Thyroid gland (tissue), 4 donors: ENCODE measurements at regions not wholly inside any gene's neighbourhood (a gene's known extent, or its start where the extent isn't known, plus 50 kb on each side); places are given as distances from the start of the nearest gene placed in this dataset.

Experiments used
- DNase-seq, 2 donors: peaks; one replicate each; pipeline ENCODE4 v3.0.0-alpha.2; 2019
- H3K27ac ChIP-seq, 3 donors: fragments of 200-600 bp; sonication (generic); 1 replicate in 2 of 3; 2 replicates in 1 of 3; pipeline ENCODE4 v1.5.1; 2016 to 2019; ENCODE audit warnings: mild to moderate bottlenecking in 1 of 3, moderate library complexity in 1 of 3
- H3K27me3 ChIP-seq: fragments of 200-600 bp; sonication (generic); one replicate; pipeline ENCODE4 v1.5.1; 2019
- H3K36me3 ChIP-seq, 2 donors: fragments of 200-600 bp; sonication (generic); one replicate each; pipeline ENCODE4 v1.5.1; 2016 to 2019
- H3K4me1 ChIP-seq, 2 donors: fragments of 200-600 bp; sonication (generic); one replicate each; pipeline ENCODE4 v1.5.1; 2017 to 2019
- H3K4me3 ChIP-seq, 3 donors: fragments of 200-600 bp; sonication (generic); replicated peaks in 1 of 3; 1 replicate in 2 of 3; 2 replicates in 1 of 3; pipeline ENCODE4 v1.5.1; 2016; ENCODE audit warnings: mild to moderate bottlenecking in 1 of 3
- H3K9me3 ChIP-seq: fragments of 200-600 bp; sonication (generic); one replicate; pipeline ENCODE4 v1.5.1; 2017
- POLR2A ChIP-seq, 2 donors: fragments of 450-650 bp; IDR thresholded peaks; one replicate each; pipeline ENCODE4 v1.6.1; 2017; ENCODE audit warnings: antibody characterized with exemption in 2 of 2, mild to moderate bottlenecking in 2 of 2, moderate library complexity in 1 of 2
- WGBS, 2 donors: methylation state at CpG; one replicate each; pipeline ENCODE4 v1.1.5; 2017; 5-methylcytosine and 5-hydroxymethylcytosine counted together
- intact Hi-C: fragments of 100-400 bp; cut with DNase I; formaldehyde crosslinking; loops from one replicate; pipeline ENCODE4 v1.15.1; 2023
- TF ChIP-seq, protein P1 (sequence below), 6 experiments: fragments of 200-600 bp in 3 of 6; fragments of 450-650 bp in 3 of 6; sonication (generic) in 3 of 6; IDR thresholded peaks; one replicate each; pipeline ENCODE4 v1.5.1; 2016 to 2019; ENCODE audit warnings: antibody characterized with exemption in 6 of 6, mild to moderate bottlenecking in 2 of 6, inconsistent platforms in 1 of 6, moderate library complexity in 1 of 6

DNA sequence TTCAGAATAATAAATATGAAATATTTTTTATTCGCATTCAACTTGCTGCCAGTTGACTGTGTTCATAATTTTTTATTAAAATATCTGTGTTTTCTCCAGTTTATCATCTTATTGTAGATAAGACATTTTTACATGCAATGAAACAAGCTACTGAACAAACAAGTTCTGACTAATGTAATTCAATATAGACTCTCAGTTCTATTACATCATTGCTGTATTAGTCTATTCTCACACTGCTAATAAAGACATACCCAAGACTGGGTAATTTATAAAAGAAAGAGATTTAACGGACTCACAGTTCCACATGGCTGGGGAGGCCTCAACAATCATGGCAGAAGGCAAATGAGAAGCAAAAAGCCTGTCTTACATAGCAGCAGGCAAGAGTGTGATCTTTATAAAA is 1357.7 kb upstream of the CITED2 start:
- TF ChIP-seq, protein P1, sequence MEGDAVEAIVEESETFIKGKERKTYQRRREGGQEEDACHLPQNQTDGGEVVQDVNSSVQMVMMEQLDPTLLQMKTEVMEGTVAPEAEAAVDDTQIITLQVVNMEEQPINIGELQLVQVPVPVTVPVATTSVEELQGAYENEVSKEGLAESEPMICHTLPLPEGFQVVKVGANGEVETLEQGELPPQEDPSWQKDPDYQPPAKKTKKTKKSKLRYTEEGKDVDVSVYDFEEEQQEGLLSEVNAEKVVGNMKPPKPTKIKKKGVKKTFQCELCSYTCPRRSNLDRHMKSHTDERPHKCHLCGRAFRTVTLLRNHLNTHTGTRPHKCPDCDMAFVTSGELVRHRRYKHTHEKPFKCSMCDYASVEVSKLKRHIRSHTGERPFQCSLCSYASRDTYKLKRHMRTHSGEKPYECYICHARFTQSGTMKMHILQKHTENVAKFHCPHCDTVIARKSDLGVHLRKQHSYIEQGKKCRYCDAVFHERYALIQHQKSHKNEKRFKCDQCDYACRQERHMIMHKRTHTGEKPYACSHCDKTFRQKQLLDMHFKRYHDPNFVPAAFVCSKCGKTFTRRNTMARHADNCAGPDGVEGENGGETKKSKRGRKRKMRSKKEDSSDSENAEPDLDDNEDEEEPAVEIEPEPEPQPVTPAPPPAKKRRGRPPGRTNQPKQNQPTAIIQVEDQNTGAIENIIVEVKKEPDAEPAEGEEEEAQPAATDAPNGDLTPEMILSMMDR (IDR thresholded peaks at IDR 0.05) = no peak
- no peak for TF ChIP-seq POLR2A (IDR thresholded peaks at IDR 0.05)
- no peaks in the 10 kb centered on the region for H3K27me3 ChIP-seq
- no peak overlapping the region for H3K27ac ChIP-seq
- no peaks in the 10 kb centered on the region for H3K9me3 ChIP-seq
- no peak for DNase-seq
- no peaks in the 10 kb centered on the region for H3K36me3 ChIP-seq
- 90 to 94% methylated on average over 2 of the region's 2 CpGs for WGBS, 2 donors
- H3K4me3 ChIP-seq = no peak overlapping the region
- intact Hi-C loops = no loop called here
- H3K4me1 ChIP-seq = no peaks in the 10 kb centered on the region

GRCh38 chr6:140731741-140732140 is 1357.3 kb upstream of the CITED2 start:
- H3K36me3 ChIP-seq = no peaks in the 10 kb centered on the region
- no peak for TF ChIP-seq POLR2A (IDR thresholded peaks at IDR 0.05)
- TF ChIP-seq, protein P1 (IDR thresholded peaks at IDR 0.05) = no peak
- H3K4me1 ChIP-seq = no peaks in the 10 kb centered on the region
- no peaks in the 10 kb centered on the region for H3K9me3 ChIP-seq
- no peaks in the 10 kb centered on the region for H3K27me3 ChIP-seq
- no peak overlapping the region for H3K4me3 ChIP-seq
- H3K27ac ChIP-seq = no peak overlapping the region
- 60 to 68% methylated on average over 3 of the region's 3 CpGs for WGBS, 2 donors
- DNase-seq = no peak
- intact Hi-C loops = no loop called here

DNA sequence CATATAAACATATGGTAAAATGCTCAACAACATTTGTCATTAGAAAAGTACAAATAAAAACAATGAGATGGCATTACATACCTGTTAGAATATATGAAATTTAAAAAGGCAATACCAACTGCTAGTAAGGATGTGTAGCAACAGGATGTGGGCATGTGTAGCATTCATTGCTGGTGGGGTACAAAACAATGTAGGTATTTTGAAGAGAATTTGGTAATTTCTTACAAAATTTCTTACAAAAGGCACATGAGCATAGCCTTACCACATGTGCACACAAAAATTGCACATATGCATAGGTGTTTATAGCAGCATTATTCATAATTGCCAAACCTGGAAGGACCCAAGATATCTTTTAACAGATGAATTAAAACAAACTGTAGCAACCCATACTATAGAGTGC is 1355.1 kb upstream of the CITED2 start:
- Histone ChIP-seq H3K36me3 (no peaks in the 10 kb centered on the region), H3K27me3 (no peaks in the 10 kb centered on the region), H3K4me3 (no peak overlapping the region), H3K9me3 (no peaks in the 10 kb centered on the region), H3K4me1 (no peaks in the 10 kb centered on the region), H3K27ac (no peak overlapping the region)
- intact Hi-C loops = no loop called here
- no peak for DNase-seq
- TF ChIP-seq, protein P1 (IDR thresholded peaks at IDR 0.05) = no peak
- no peak for TF ChIP-seq POLR2A (IDR thresholded peaks at IDR 0.05)

DNA sequence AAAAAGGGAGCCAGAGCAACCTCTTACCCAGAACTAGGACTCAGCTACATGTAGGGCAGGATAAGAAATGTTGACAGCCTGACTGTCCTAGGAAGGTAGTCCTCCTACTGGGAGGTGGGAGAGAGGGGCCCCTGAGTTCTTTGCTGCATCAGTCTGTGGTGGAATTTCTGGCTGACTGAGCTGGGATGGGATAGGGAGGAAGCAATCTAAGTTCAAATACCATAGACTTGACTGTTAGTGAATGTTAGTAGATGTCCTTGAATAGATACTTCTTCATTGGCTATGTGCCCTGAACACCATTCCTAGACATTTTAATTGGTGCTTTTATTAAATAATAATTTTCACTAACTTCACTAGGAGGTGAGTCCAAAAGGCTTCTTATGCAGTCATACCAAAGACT is 1343.6 kb upstream of the CITED2 start:
- peaks cover 5 to 6% of the 10 kb centered on the region in 2 donors for H3K4me1 ChIP-seq
- DNase-seq = no peak
- intact Hi-C loops = no loop called here
- H3K27ac ChIP-seq = no peak overlapping the region
- no peaks in the 10 kb centered on the region for H3K36me3 ChIP-seq
- no peak overlapping the region for H3K4me3 ChIP-seq
- TF ChIP-seq, protein P1 (IDR thresholded peaks at IDR 0.05) = no peak
- no peaks in the 10 kb centered on the region for H3K9me3 ChIP-seq
- H3K27me3 ChIP-seq = no peaks in the 10 kb centered on the region

DNA sequence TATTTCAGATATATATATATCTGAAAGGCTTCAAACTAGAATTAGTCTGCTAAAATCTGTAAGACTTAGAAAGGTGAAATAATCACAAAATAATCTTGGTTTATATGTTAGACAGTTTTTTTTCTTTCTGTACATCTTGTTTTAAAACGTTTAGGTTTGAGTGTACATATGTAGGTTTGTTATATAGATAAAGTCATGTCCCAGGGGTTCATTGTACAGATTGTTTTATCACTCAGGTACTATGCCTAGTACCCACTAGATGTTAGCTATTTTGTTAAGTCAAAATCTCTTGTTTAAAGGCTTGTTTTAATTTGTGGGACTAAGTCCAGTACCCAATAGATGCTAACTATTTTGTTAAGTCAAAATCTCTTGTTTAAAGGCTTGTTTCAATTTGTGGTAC is 1339.0 kb upstream of the CITED2 start:
- Histone ChIP-seq H3K27ac (no peak overlapping the region), H3K27me3 (no peaks in the 10 kb centered on the region), H3K4me1 (peaks cover under 1 to 5% of the 10 kb centered on the region in 2 donors), H3K36me3 (no peaks in the 10 kb centered on the region), H3K4me3 (no peak overlapping the region), H3K9me3 (no peaks in the 10 kb centered on the region)
- intact Hi-C loops = no loop called here
- TF ChIP-seq, protein P1 (IDR thresholded peaks at IDR 0.05) = no peak
- TF ChIP-seq POLR2A (IDR thresholded peaks at IDR 0.05) = no peak
- WGBS, 2 donors = 59 to 73% methylated on average over 1 of the region's 1 CpG
- DNase-seq = no peak
